Liver (tissue), 3 donors: ENCODE measurements at regions not wholly inside any gene's neighbourhood (a gene's known extent, or its start where the extent isn't known, plus 50 kb on each side); places are given as distances from the start of the nearest gene placed in this dataset.

Source experiments
- EGR1 ChIP-seq, 2 donors: IDR thresholded peaks; 2 replicates each; pipeline ENCODE4 v1.6.1; 2016 to 2018; ENCODE audit warnings: antibody characterized with exemption in 2 of 2, low read depth in 2 of 2
- JUND ChIP-seq, 2 donors: IDR thresholded peaks; 2 replicates each; pipeline ENCODE4 v1.6.1; 2016; ENCODE audit warnings: antibody characterized with exemption in 2 of 2
- RAD21 ChIP-seq, 2 donors: IDR thresholded peaks; 2 replicates each; pipeline ENCODE4 v1.6.1; 2016; ENCODE audit warnings: antibody characterized with exemption in 2 of 2, mild to moderate bottlenecking in 2 of 2
- RXRA ChIP-seq, 2 donors: IDR thresholded peaks; 2 replicates each; pipeline ENCODE4 v1.6.1; 2017 to 2018; ENCODE audit warnings: antibody characterized with exemption in 2 of 2, mild to moderate bottlenecking in 1 of 2
- SP1 ChIP-seq: IDR thresholded peaks from 2 replicates; pipeline ENCODE4 v1.6.1; 2018; ENCODE audit warnings: antibody characterized with exemption, mild to moderate bottlenecking
- TAF1 ChIP-seq: conservative IDR thresholded peaks from 2 replicates; pipeline ENCODE4 v1.6.1; 2016; ENCODE audit warnings: antibody characterized with exemption, mild to moderate bottlenecking
- YY1 ChIP-seq: IDR thresholded peaks from 2 replicates; pipeline ENCODE4 v1.6.1; 2016; ENCODE audit warnings: antibody characterized with exemption, mild to moderate bottlenecking
- TF ChIP-seq, protein P1 (sequence below): fragments of 150-350 bp; IDR thresholded peaks from 2 replicates; pipeline ENCODE4 v1.5.1; 2017; ENCODE audit warnings: improper control_type of control experiment, low read depth, low read length; ENCODE audit not compliant: missing input control
- TF ChIP-seq, protein P2 (sequence below): IDR thresholded peaks from 2 replicates; pipeline ENCODE4 v1.6.1; 2016; ENCODE audit warnings: antibody characterized with exemption, mild to moderate bottlenecking
- TF ChIP-seq, protein P3 (sequence below): IDR thresholded peaks from 2 replicates; pipeline ENCODE4 v1.6.1; 2016; ENCODE audit warnings: antibody characterized with exemption
- TF ChIP-seq, protein P4 (sequence below): IDR thresholded peaks from 2 replicates; pipeline ENCODE4 v1.6.1; 2016; ENCODE audit warnings: antibody characterized with exemption
- donor health status: healthy.
- donor health status: healthy.

DNA sequence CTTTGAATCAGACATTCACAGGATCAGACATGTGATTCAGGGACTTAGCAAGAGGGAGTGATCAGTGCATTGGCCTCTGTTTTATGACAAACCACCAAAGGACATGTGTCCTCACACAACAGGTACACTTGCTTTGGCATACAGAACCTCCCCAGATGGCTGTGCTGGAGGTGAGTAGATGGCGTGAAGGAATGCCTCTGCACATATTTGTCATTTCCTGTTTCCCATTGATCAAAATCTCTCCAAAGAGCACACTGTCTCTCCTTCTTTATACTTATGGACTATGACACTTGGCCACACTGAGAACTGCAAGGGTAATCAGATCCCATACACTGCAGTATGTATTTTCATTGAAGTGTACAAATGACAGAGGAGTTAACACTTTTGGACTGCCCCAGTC is 927.6 kb downstream of the TSN start:
- TF ChIP-seq JUND (IDR thresholded peaks at IDR 0.05) (no peak), YY1 (no peak), SP1 (no peak), RAD21 (IDR thresholded peaks at IDR 0.05) (no peak), TAF1 (no peak), EGR1 (IDR thresholded peaks at IDR 0.05; ENCODE audit: low read depth in 2 of 2) (no peak), RXRA (IDR thresholded peaks at IDR 0.05) (no peak)
- TF ChIP-seq, protein P1, sequence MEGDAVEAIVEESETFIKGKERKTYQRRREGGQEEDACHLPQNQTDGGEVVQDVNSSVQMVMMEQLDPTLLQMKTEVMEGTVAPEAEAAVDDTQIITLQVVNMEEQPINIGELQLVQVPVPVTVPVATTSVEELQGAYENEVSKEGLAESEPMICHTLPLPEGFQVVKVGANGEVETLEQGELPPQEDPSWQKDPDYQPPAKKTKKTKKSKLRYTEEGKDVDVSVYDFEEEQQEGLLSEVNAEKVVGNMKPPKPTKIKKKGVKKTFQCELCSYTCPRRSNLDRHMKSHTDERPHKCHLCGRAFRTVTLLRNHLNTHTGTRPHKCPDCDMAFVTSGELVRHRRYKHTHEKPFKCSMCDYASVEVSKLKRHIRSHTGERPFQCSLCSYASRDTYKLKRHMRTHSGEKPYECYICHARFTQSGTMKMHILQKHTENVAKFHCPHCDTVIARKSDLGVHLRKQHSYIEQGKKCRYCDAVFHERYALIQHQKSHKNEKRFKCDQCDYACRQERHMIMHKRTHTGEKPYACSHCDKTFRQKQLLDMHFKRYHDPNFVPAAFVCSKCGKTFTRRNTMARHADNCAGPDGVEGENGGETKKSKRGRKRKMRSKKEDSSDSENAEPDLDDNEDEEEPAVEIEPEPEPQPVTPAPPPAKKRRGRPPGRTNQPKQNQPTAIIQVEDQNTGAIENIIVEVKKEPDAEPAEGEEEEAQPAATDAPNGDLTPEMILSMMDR: no peak
- TF ChIP-seq, protein P2, sequence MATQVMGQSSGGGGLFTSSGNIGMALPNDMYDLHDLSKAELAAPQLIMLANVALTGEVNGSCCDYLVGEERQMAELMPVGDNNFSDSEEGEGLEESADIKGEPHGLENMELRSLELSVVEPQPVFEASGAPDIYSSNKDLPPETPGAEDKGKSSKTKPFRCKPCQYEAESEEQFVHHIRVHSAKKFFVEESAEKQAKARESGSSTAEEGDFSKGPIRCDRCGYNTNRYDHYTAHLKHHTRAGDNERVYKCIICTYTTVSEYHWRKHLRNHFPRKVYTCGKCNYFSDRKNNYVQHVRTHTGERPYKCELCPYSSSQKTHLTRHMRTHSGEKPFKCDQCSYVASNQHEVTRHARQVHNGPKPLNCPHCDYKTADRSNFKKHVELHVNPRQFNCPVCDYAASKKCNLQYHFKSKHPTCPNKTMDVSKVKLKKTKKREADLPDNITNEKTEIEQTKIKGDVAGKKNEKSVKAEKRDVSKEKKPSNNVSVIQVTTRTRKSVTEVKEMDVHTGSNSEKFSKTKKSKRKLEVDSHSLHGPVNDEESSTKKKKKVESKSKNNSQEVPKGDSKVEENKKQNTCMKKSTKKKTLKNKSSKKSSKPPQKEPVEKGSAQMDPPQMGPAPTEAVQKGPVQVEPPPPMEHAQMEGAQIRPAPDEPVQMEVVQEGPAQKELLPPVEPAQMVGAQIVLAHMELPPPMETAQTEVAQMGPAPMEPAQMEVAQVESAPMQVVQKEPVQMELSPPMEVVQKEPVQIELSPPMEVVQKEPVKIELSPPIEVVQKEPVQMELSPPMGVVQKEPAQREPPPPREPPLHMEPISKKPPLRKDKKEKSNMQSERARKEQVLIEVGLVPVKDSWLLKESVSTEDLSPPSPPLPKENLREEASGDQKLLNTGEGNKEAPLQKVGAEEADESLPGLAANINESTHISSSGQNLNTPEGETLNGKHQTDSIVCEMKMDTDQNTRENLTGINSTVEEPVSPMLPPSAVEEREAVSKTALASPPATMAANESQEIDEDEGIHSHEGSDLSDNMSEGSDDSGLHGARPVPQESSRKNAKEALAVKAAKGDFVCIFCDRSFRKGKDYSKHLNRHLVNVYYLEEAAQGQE: no peak
- TF ChIP-seq, protein P3, sequence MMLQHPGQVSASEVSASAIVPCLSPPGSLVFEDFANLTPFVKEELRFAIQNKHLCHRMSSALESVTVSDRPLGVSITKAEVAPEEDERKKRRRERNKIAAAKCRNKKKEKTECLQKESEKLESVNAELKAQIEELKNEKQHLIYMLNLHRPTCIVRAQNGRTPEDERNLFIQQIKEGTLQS: no peak
- TF ChIP-seq, protein P4, sequence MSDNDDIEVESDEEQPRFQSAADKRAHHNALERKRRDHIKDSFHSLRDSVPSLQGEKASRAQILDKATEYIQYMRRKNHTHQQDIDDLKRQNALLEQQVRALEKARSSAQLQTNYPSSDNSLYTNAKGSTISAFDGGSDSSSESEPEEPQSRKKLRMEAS: no peak
